OCI-LY7 (cell line): ENCODE measurements at regions not wholly inside any gene's neighbourhood (a gene's known extent, or its start where the extent isn't known, plus 50 kb on each side); places are given as distances from the start of the nearest gene placed in this dataset.

Experiments used
- CTCF ChIP-seq: fragments of 200-600 bp; sonication (generic); conservative IDR thresholded peaks from 2 replicates; pipeline ENCODE4 v1.5.1; 2014; ENCODE audit warnings: mild to moderate bottlenecking, antibody characterized with exemption, low read length, moderate library complexity, mixed read lengths
- EZH2phosphoT487 ChIP-seq: fragments of 200-600 bp; sonication (generic); IDR thresholded peaks from 2 replicates; pipeline ENCODE4 v1.6.1; 2018; ENCODE audit warnings: low read depth, borderline replicate concordance, mild to moderate bottlenecking, mixed run types, antibody characterized with exemption, low read length, moderate library complexity, mixed read lengths

GRCh38 chr12:58087423-58088127 lies 146.2 kb downstream of the ATP23 start:
- no peak for TF ChIP-seq CTCF
- no peak for TF ChIP-seq EZH2phosphoT487
